HG02981 (cell line): ENCODE measurements at regions not wholly inside any gene's neighbourhood (a gene's known extent, or its start where the extent isn't known, plus 50 kb on each side); places are given as distances from the start of the nearest gene placed in this dataset.

Source experiments
- ATAC-seq: cut with Tn5 transposase; IDR thresholded peaks from one replicate; pipeline ENCODE4 v1.9.1; 2021; ENCODE audit warnings: mild to moderate bottlenecking, moderate library complexity; ENCODE audit not compliant: unreplicated experiment

DNA sequence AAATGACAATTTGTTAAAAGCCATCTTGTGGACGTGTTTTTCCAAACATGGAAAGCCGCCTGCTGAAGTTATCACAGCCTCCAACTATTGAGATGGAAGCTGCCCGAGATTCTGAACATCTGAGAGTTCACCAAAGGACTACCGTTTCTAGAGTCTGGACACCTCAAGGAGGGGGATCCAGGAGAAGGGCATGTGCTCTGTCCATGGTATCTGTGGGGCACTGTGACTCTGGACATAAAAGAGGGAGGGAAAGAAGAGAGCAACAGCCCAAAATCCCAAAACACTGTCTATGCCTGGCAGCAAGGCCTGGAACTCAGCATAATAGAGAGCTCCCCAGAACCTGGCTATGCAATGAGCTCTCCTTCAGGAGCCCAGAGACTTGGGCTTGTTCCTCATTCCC lies 319.9 kb downstream of the EN1 start:
- ATAC-seq = no peak

DNA sequence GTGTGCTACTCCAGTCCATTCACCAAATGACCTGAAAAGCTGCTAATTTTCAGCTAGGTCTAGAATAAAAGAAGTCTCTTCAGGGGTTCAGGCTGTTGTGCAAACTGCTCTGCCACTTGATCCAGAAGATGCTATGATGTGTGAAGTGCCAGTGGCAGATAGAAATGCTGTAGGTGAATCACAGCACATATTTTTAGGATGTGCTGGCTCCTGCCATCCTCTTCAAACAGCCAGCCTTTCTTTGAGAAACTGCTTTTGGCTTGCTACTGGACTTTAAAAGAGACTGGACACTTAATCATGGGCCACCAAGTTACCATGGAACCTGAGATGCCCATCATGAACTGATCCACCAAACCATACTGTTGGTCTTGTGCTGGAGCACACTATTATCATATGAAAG lies 322.1 kb downstream of the EN1 start:
- no peak for ATAC-seq

DNA sequence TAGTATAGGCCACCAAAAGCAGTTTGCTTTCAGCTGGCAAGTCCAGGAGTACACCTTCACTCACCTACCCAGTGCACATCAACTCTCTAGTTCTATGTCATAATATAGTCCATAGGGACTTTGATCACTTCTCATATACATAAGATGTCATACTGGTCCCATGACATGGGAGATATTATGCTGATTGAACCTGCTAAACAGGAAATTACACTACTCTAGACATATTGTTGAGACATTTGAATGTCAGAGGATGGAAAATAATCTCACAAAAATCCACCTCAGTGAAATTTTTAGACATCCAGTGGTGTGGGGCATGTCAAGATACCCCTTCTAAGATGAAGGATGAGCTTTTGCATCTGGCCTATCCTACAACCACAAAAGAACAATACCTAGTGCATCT lies 322.5 kb downstream of the EN1 start:
- ATAC-seq = no peak

DNA sequence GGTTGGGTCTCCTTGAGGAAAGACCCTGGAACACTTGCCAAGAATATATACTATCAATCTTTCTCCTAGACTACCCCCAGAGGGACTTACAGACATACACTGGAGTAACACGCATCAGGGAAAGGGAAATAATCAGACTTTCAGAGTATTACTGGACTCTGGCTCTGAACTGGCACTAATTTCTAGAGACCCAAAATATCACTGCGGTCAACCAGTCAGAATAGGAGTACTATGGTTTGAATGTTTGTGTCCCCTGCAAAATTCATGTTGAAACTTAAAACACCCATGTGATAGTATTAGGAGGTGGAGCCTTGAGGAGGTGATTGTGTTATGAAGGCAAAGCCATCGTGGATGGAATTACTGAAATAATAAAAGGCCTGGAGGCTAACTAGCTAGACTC lies 323.7 kb downstream of the EN1 start:
- no peak for ATAC-seq

DNA sequence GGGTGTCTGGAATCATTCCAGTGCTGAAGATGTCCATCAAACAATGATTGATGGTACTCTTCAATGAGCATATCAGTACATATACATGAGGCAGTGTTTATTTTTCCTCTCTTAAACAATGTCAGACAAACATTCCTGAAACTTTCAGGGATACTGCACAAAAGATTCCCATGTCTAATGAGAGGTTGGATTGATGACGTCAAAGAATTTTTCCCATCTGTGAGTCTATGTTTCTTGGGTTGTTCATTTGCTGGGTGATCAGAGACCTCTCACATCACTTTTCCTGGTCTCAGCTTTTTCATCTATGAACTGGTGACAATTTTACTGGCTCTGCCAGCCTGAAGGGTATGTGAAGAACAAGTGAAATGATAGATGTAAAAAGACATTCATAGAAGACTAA lies 325.5 kb downstream of the EN1 start:
- ATAC-seq = no peak

DNA sequence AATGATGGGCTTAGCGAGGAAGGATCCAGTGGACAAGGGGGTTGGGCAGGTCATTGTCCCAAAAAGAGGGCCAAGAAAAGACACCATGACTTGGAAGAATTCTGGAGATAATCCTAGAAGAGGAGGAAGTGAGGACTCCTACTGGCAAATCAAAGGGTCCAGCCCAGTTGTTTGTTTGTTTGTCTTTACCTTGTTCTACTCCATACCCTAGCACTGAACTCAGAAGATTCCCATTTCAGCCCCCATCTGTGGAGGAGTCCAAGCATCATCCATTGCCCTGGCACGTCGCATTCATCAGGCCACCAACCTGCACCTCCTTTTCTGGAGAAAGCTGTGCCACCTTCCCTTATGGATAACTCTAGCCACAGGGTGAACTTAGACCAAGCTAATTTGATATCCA lies 326.2 kb downstream of the EN1 start:
- no peak for ATAC-seq

DNA sequence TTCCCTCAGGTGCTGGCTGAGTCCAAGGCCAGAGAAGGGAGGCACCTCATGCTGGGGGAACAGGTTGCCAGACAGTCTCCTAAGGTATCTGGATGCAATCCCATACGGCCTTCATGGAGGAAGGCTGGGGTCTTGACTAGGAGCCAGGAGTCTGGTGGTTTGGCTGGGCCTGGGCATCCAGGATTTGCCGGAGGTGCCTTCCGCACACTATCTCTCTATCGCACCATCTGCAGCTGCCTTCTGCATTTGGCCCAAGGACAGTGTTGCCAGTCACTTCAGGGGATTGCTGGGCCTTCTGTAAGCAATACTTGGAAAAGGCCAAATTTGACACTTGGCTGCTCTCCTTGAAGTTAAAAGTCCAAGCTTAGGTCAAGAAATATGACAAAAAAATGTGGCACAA lies 327.2 kb downstream of the EN1 start:
- no peak for ATAC-seq

DNA sequence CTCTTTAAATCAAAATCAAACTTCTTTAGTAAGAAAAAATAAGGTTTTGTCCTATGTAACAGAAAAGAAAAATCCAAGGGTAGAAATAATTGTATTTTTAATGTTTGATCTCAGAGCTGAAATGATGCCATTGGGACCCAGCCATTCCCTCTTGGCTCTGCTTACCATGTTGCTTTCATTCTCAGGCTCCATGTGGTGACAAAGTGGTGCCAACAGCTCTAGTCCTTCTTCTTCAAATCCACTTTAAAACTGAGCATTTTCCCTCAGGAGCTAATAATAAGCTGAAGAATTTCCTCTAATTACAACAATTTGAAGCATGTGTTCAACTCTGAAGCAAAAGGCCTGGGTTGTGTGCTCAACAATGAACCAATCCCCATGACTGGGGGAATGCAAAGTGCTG lies 327.9 kb downstream of the EN1 start:
- no peak for ATAC-seq

DNA sequence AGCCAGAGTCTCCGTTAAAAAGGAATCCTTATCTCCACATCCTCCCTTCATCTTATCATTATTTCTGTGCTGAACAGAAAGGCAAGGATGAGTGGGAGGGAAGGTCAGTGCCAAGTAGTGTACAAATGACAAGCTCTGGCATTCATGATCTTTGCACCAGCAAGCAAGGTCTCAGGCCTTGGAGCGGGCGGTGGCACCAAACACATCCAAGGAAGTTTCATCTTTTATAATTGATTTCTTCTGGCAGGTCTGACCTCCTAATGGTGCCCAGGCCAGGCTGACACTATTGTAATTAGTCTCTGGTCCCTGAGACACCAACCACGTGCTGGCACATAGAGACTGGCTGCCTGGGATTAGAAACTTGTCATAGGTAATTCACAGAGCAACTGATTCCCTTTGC lies 336.6 kb downstream of the EN1 start:
- ATAC-seq = no peak

DNA sequence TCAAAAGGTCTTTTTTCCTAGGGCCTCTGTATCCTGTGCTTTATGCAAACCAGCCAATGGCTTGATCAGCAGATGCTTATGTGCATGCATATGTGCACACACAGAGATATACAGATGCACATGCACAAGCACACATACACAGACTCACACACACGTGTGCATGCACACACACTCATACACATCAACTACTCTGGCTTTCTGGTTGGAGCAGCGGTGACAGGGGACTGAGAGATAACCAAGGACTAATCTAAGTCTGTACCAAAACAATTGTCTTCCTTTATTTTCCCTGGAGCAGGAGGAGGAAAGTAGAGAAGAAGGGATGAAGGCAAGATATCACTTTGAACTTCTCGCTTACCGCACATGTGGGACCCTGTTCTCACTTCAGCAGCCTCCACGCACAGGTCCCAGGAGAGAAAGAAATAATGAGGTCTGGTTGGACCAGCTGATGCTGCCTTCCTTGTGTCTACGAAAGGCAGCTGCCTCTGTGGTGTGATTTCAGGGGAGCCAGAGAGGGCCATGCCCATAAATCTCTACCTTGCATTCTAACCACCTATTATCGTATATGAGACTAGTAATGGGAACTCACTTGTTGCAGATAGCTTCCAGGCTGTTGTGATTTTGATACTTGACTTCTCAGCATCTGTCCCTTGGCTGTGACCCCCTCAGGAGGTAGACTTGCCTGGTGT lies 338.0 kb downstream of the EN1 start:
- no peak for ATAC-seq

DNA sequence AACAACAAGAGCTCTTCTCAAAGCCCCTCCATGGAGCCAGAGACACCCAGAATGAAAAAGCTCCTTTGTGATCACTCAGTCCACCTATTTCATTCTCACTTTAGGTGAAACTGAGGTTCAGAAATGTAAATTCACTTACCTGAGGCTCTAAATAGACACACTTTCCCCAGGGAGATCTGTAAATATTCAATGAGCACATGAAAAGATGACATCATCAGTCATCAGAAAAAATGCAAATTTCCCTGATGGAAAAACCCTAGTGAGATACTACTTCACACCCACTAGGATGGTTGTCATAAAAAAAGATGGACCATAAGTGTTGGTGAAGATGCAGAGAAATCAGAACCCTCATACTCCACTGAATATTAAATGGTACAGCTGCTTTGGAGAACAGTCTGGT lies 339.2 kb downstream of the EN1 start:
- no peak for ATAC-seq

DNA sequence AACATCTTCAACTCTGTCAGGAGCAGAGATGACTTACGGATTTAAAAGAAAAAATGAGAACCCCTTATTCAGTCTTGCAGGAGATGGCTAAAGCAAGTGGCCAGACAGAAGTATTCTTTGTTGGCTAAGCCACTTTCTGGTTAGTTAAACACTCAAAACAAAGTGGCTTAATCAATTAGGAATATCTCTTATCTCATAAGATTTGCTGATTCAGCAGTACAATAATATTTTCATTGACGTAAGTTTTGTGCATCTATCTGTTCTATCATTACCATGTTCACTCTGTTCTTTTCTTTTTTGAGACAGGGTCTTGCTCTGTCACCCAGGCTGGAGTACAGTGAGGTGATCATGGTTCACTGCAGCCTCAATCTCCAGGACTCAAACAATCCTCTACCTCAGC lies 342.0 kb downstream of the EN1 start:
- ATAC-seq = no peak

DNA sequence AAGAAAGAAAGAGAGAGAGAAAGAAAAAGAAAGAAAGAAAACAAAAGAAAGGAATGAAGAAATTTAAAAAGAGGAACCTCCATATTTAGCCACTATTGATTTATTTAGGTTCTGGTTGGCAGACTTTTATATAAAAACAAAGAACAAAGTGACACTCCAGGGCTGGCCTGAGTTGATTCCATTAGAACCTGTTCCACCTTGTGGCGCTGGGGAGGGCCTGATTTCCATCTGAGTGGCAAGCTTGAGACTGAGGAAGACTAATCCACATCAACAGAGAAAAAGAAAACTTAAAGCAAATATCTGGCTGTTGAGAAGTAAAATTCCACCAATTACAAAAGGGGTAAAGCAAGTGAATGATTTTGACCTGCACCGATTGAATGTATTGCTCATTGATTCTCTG lies 345.3 kb downstream of the EN1 start:
- ATAC-seq = no peak

DNA sequence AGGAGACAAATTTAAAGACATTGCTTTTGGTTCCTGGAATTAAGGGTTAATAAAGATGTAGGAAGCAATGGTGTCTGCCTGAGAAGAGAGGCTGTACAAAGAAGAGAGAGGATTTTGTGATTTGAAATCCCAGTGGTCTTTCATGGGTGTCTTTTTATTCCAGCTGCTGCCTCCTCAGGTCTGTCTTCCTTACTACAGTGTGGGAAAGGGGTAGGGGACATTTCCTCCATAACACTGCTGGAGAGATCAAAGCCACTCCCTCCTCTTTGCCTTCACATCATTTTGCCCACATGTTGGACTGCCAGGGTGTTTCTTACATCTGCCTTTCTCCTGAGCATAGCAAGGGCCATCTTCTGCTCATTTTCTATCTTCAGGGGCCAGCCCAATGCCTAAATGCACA lies 348.5 kb downstream of the EN1 start:
- no peak for ATAC-seq

DNA sequence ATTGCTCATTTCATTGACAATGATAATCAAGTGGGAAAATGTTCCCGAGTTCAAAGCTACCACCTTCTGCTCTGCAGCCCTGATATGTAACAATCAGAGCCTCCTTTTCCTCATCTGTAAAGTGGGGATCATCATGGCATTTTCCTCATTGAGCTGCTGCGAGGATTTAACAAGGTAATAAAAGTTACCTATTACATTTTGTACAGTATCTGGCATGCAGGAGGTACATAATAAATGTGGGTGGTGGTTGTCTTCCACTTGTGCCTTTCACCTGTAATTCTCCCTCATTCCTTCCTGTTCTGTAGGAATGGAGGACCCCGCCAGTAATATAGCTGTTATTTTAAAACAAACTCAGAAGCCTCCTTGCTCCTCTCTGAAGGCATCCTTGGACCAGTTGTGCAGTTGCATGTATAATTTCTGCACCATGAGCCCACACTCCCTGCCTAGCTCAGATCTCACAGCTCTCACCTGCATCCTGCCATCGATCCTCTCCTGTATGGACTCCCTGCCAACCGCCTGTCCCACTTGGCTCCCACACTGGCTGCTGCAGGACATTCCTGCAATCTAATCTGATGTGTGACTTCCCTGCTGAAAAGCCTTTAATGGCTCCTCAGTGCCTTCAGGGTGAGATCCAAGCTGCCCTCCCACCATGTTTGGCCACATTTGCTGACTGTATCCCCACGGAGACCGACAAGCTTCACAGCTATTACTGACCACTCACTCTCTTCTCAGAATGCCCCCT lies 350.4 kb downstream of the EN1 start:
- no peak for ATAC-seq

DNA sequence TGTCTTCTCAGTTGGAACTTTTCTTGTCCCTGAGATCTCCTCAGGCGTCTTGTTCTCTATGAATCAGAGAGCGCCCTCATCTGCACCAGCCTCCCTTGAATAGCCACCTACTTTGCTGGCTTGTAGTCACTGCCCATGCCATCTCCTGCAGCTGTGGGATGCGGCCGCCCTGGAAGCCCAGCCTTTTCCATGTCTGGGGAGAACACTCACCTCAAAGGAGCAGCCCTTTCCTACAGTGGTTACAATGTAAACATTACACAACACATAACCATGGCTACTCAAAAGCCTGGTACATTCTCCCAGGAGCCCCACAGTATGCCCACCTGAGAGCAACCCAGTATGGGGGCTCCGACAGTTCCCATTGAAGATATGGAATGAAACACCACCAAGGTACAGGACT lies 351.0 kb downstream of the EN1 start:
- ATAC-seq = no peak

DNA sequence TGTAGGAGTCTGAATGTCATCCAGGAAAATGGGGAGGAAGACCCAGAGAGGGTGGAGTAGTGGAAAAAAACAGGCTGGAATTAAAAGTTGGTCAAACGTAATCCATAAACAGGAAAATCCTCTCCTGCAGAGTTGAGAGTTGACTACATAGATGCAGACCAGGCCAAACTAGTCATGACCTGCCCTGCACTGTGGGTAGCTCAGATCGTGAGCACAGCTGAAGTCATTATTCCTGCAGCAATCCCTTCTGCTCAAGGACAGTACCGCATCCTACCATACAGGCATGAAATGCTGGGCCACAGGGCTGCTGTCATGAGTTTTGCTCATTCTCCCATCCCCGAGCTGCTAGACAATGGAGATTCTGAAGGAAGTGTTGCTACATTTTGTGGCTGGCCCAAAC lies 352.2 kb downstream of the EN1 start:
- ATAC-seq = no peak

DNA sequence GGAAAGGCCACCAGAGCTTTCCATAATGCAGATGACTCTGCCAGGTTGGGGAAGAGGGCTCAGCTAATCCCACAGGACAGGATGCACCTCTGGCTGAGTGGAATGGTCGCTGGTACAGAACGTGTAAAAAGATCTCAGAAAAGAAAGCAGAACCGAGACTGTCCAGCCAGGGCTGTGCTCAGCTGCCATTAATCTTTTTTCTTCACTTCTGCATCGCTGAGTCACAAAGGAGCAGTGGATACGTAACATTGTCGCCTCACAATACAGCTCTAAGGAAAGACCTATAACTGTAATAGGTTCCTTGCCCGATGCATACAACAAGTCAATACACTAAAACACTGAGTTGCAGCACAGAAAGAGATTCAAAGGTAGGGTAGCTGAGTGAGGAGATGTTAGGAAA lies 354.2 kb downstream of the EN1 start:
- ATAC-seq = no peak

DNA sequence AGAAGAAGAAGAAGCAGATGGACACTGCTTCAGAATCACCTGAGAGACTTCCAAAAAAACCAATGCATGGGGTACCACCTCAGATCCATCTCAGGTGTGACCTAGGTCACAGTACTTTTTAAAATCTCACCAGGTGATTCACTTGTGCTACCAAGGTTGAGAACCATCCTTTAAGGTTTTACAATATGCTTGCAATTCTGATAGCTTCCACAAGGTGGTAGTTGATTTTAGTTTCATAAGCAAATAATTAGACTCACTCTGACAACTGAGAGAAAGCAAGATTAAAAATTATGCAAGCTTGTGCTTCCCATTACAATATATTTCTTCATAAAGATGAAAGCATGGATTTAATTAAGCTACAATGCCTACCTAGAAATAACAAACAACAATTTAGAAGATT lies 355.1 kb downstream of the EN1 start:
- no peak for ATAC-seq

DNA sequence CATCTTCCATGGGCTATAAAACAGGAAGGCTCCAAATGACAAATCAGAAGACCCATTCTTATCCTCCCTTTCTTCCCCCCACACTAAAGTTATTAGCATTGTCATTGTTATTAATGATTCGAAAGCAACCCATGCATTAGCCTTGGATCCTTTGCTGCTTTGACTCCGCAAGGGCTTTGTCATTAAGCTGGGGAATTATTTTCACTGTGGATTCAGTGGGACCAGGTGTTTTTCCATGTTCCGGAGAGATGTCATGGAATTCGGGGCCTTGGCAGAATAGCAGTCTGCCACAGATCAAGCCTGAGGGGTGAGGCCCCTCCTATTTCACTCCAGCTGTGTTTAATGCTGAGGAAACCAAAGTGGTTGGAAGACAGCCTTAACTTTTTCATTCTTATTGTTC lies 357.1 kb downstream of the EN1 start:
- ATAC-seq = no peak

DNA sequence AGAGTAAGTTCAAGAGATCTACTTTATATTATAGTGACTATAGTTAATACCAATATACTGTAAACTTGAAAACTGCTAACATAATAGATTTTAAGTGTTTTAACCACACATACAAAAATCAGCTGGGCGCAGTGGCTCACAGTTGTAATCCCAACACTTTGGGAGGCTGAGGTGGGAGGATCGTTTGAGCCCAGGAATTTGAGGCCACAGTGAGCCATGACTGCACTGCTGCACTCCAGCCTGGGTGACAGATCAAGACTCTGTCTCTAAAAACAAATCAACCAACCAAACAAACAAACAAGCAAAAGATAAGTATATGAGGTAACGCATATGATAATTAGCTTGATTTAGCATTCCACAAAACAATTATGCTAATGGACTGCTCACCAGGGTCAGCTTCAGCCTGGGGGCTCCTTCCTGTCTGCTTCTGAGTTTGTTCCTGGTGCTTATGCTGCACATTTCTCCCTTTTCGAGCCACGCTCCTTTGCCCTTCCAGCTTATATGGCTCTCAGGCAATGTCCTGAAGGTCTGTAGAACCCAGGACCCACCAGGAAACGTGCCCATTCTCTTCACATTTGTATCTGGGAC lies 357.6 kb downstream of the EN1 start:
- no peak for ATAC-seq

DNA sequence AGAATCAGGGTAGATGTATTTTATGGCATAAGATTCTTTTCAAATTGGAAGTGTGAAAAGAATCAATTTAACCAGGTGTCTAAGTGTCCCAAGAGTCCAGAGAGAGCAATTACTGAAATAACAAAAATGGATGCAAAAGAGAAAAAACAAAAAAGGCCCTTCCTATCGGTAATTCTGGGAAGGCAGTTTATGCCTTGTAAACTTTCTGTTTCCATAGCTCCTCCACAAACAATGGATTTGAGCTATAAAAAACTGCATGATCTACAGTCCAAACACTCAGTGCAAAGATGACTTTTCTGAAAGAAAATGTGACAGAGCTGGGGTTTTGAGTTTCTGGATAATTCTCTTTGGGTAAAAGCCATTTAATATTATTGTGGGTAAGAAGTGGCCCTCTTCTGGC lies 366.1 kb downstream of the EN1 start:
- ATAC-seq = no peak

DNA sequence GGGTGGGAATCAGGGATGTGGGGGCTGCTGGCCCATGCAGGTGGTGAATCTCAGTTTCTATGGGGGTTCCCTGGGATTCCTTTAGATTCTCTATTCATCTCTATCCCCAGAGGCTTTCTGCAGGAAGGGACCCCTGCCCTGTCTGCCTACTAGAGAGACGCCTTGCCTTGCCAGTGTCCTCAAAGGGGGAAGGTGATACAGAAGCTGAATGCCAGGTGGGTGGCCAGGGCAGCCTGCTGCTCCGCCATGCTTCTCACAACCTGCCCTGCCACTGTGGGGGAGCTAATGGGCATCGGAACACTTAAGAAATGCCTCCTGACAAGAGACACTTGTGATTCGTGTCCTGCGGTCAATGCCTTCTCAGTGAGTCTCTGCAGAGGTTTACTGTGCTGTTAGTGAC lies 368.4 kb downstream of the EN1 start:
- ATAC-seq = no peak
